Inferior parietal cortex (tissue), 1 donor: ENCODE measurements at regions not wholly inside any gene's neighbourhood (a gene's known extent, or its start where the extent isn't known, plus 50 kb on each side); places are given as distances from the start of the nearest gene placed in this dataset.

Experiments used
- DNase-seq: peaks from one replicate; pipeline ENCODE4 v3.0.0-alpha.2; 2016; ENCODE audit errors: extremely low spot score

DNA sequence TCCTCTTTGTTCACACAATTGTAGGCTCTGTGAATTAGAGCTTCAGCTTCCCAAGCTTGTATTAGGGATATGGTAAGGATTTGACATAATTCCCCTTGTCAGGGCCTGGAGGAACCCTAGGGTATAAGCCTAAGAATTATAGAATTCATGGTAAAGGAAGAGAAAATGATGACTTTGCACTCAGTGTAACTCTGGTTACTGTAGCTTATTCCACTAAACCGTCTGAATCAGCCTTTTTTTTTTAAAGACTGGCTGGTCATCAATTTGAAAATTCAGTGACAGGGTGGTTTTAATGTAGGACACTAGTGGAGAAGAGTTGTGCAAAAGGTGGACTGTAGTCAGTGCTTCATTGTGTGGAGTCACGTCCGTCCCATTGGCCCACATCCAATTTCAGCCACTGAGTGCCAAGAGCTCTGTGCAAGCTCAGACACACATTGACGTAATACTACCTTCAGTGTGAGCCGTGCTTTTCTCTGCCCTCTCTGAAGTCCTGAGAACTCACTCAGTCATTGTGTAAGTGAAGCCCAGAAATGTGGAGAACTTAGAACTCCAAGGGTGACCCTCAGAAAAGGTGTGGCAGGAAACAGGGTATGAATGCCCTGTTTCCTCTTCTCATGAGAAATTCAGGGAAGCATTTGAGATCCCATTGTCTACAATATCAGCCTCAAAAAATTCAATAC, 449.8 kb downstream of the C4orf33 start:
- no peak for DNase-seq

GRCh38 chr4:129546531-129546930, 450.6 kb downstream of the C4orf33 start:
- DNase-seq: no peak

DNA sequence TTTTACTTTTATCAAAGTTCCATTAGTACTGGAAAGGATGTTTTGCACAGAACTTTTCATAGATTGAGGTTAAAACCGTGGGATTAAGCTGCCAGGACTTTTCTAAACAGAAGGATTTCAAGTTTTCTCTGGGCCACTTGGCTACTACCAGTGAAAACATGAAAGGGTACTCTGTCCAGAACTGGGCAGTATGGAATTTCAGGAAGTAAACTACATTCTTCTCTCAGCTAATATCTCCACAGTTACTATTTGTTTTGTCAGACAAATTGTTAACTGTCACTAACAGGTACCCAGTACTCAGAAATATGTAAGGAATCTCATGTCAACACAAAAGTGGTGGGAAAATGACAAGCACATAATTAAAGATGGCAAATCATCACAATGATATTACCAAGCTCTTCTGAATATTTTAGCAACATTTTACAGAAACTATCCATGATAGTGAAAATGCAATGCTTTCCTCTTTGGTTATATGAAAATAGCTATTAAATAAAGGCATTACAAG, 454.4 kb downstream of the C4orf33 start:
- DNase-seq: no peak

DNA sequence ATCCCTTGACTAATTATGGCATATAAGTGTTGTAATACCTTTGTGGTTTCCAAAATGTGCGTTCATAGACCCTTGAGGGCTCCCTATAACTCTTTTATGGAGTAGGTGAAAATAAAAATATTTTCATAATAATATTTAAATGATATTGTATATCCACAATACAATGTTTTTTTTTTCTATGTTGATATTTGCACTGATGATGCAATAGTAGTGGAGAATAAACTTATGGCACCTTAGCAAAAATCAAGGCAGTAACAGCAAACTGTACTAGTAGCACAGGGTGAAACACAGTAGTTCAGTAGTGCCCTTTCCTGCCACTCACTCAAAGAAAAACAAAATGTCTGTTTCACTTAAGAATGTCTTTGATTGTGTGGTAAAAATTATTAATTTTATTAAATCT, 465.3 kb downstream of the C4orf33 start:
- DNase-seq: no peak

- no peak for DNase-seq
Measured at GRCh38 chr4:129561886-129562671, 466.1 kb downstream of the C4orf33 start.

DNA sequence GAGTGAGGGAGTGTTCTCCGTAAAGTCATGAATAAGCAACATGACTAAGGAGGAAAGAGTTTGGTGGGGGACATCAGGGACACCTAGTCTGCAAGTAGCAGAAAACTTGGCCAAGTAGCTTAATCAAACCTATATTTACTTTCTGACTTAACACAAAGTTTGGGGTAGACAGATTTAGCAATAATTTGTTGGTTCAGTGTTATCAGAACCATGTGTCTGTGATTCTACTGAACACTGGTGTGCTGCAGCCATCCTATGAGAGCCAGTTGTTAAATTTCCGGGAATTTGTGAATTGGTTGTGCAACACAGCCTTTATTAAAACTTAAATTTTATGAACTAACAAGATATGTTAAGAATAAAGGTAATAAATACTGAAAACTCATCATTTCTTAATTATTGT, 469.3 kb downstream of the C4orf33 start:
- DNase-seq: no peak

DNA sequence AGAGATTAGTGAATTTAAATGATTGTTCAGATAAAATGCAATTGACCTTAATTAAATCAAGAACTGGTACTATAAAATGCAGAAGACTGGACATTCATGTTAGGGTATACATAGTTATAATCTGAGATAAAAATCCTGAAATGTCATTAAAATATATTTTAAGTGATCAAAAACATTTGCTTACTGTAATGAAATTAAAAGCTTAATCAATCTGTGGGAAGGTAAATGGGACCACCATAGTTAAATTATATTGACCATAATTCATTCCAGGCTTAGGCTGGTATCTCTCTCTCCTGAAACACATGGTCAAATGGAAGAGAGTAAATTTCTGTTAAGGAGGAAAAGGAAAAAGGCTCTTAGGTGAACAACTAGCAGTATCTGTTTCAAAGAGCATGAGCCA, 474.4 kb downstream of the C4orf33 start:
- DNase-seq: no peak

- DNase-seq: no peak
Measured at GRCh38 chr4:129578336-129578735, 482.4 kb downstream of the C4orf33 start.

- no peak for DNase-seq
Measured at GRCh38 chr4:129581305-129581704, 485.4 kb downstream of the C4orf33 start.

DNA sequence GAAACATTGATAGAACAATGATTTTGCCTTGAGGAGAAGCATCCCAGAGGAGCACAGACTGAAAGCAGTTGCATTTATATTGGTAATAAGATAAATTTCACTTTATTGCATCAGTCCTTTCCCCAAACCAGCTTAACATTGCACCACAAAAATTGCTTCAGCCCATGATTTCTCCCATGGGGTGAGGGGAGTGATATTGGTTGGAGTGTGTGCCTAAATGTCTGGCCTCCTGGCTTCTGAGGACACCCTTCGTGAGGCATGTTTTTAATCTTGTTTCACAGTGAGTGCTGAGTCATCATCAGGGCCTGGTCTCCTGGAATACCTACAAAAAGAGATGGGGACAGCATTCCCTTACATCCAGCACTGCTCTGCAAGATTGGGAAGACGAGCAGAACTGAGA, 487.9 kb downstream of the C4orf33 start:
- DNase-seq: no peak

- no peak for DNase-seq
Measured at GRCh38 chr4:129598582-129598981, 502.6 kb downstream of the C4orf33 start.

DNA sequence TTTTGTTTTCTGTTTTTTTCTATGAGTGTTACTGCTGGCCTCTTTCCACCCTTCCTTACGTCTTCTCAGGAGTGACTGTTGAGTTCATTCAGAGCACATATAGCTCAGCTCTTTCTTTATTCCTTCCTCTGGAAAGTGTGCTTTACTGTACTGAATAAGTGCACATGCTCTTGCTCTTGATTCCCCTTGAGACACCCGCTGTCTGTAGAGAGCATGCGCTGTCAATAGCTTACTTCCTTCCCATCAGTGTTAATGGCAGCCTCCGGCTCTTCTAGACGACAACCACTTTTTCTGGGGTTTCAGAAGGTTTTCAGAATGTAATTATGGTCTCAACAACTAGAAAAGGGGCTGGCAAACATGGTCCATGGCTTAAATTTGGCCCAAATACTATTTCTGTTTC, 504.9 kb downstream of the C4orf33 start:
- DNase-seq: no peak

DNA sequence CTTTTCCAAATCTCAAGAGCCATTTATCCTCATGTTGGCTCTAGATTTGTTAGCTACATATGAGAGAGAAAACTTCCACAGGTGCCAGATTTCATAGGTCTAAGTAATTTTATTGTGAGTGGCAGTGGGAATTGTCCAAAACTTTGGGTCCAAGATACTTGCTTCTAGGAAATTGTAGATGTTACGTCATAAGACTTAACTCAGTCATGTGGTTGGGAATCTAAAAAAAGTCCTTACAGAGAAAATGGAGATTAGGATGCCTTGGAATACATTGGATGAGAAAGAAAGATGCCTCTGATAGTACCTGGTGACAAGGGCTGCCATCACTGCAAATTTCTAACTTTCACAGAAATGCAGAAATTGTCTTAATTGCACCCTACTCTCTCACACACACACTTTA, 506.5 kb downstream of the C4orf33 start:
- no peak for DNase-seq

DNA sequence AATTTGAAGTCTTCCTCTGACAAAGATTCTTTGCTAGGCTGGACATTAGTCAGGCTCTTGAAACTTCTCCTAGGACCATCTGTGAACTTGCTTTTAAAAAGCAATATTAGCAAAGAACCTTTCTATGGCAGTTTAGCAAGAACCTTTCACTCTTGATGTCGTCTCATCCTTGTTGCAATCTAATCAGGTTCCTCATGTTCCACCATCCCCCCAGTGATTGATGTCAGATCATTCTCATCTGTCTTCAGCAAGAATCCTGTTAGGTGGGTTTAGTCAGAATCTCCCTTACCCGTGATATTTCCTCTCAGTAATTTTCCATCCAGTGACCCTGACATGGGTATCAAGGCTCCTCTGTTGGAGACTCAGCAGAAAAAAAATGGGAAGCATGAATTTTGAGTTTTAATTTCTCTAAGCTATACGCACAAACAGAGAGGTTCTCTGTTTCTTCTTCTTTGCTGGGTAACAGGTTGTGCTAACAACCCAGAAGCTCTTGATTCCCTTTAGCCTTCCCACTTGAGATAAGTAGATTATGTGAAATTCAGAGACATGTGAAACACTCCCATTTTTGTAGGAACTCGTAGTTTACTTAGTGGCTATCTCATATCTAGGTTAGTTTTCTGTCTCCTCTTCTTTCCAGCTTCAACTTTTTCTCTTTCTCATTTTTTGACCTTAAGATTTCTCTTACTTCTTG, 507.4 kb downstream of the C4orf33 start:
- no peak for DNase-seq

- no peak for DNase-seq
Measured at GRCh38 chr4:129604632-129605255, 508.8 kb downstream of the C4orf33 start.

GRCh38 chr4:129614611-129615010, 518.7 kb downstream of the C4orf33 start:
- no peak for DNase-seq

GRCh38 chr4:129622566-129622965, 526.6 kb downstream of the C4orf33 start:
- DNase-seq: no peak

- DNase-seq: peak; percentile 7
Measured at GRCh38 chr4:129623233-129623875, 527.4 kb downstream of the C4orf33 start.

DNA sequence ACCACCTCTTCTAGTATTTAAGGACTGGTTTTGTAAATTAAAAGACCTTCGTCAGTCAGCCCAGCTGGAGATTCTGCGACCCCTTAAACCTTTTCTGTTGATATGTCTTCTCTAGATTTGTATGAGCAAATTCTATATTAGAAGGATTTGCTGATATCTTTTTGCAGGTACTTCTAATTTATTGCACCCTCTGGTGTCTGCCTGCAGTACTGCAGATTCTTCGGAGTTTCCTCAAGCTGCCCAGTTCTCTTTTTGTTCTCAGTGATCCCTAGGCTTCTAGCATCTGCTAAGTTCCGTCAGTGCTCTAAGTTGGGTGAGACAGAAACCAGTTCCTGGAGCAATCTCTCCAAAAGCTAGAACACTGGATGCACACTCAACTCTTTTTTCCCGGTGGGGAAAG, 545.2 kb downstream of the C4orf33 start:
- peak; percentile 61 for DNase-seq

GRCh38 chr4:129645461-129645860, 549.5 kb downstream of the C4orf33 start:
- no peak for DNase-seq

GRCh38 chr4:129668092-129668491, 572.1 kb downstream of the C4orf33 start:
- no peak for DNase-seq

- no peak for DNase-seq
Measured at GRCh38 chr4:129672941-129673340, 577.0 kb downstream of the C4orf33 start.
